HG03103 (cell line): ENCODE measurements at regions not wholly inside any gene's neighbourhood (a gene's known extent, or its start where the extent isn't known, plus 50 kb on each side); places are given as distances from the start of the nearest gene placed in this dataset.
"Not testable (repeated sequence)": the region's sequence is repeated elsewhere in the genome, so short reads cannot be mapped to it uniquely, and the experiment has no call there.

Source experiments
- ATAC-seq: cut with Tn5 transposase; IDR thresholded peaks from one replicate; pipeline ENCODE4 v1.9.1; 2021; ENCODE audit warnings: low read depth; ENCODE audit not compliant: unreplicated experiment

GRCh38 chr16:58846226-58846625 lies 112.1 kb upstream of the GOT2 start:
- ATAC-seq = not testable (repeated sequence)

- no peak for ATAC-seq
These were observed 109.6 kb upstream of the GOT2 start for GRCh38 chr16:58843675-58844074.

GRCh38 chr16:58842746-58843145 lies 108.6 kb upstream of the GOT2 start:
- no peak for ATAC-seq

- ATAC-seq = no peak
These were observed 108.0 kb upstream of the GOT2 start for GRCh38 chr16:58842156-58842555.

- no peak for ATAC-seq
These were observed 103.8 kb upstream of the GOT2 start for GRCh38 chr16:58837950-58838349.

- no peak for ATAC-seq
These were observed 102.3 kb upstream of the GOT2 start for GRCh38 chr16:58836427-58836826.

- no peak for ATAC-seq
These were observed 98.3 kb upstream of the GOT2 start for GRCh38 chr16:58832386-58832895.

GRCh38 chr16:58831386-58831785 lies 97.3 kb upstream of the GOT2 start:
- ATAC-seq = no peak

- no peak for ATAC-seq
These were observed 94.9 kb upstream of the GOT2 start for GRCh38 chr16:58828901-58829545.

GRCh38 chr16:58824201-58824600 lies 90.1 kb upstream of the GOT2 start:
- ATAC-seq = no peak

- ATAC-seq = no peak
These were observed 87.8 kb upstream of the GOT2 start for GRCh38 chr16:58821886-58822285.

GRCh38 chr16:58820411-58820810 lies 86.3 kb upstream of the GOT2 start:
- no peak for ATAC-seq

- no peak for ATAC-seq
These were observed 81.2 kb upstream of the GOT2 start for GRCh38 chr16:58815181-58815888.

GRCh38 chr16:58814348-58814801 lies 80.3 kb upstream of the GOT2 start:
- ATAC-seq = peak; percentile 84

GRCh38 chr16:58809213-58809612 lies 75.1 kb upstream of the GOT2 start:
- no peak for ATAC-seq

- ATAC-seq = no peak
These were observed 73.2 kb upstream of the GOT2 start for GRCh38 chr16:58807276-58807675.

GRCh38 chr16:58801838-58802237 lies 67.7 kb upstream of the GOT2 start:
- ATAC-seq = no peak

GRCh38 chr16:58797137-58797801 lies 63.2 kb upstream of the GOT2 start:
- ATAC-seq = no peak

GRCh38 chr16:58793366-58793765 lies 59.2 kb upstream of the GOT2 start:
- no peak for ATAC-seq

- ATAC-seq = no peak
These were observed 58.1 kb upstream of the GOT2 start for GRCh38 chr16:58792188-58792587.

GRCh38 chr16:58790816-58791557 lies 56.9 kb upstream of the GOT2 start:
- not testable (repeated sequence) for ATAC-seq
